DMS153 treated with DMSO at 0.1 percent for 48 hours (cell line): ENCODE measurements at regions not wholly inside any gene's neighbourhood (a gene's known extent, or its start where the extent isn't known, plus 50 kb on each side); places are given as distances from the start of the nearest gene placed in this dataset.

Source experiments
- DNase-seq: peaks from one replicate; lab custom pipeline; 2025; ENCODE audit not compliant: unreplicated experiment; lab: John Stamatoyannopoulos, UW

DNA sequence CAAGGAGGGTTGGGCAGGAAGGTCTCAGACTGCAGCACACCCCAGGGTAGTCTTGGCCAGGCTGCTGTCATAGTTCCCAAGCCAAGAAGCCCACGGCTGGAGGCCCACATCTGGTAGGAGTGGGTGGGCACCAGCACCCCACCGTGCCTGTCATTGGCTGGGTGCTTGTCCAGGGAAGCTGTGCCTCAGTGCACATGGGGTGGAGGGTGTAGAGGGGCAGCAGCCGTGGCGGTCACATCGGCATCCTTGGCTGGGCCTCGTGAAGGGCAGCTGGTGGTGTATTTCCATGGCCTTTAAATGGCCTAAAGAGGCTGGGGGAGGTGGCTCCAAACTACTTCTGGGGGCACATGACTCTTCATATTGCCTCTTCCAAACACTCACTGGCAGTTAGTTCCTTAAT is 119.6 kb upstream of the USP24 start:
- no peak for DNase-seq

DNA sequence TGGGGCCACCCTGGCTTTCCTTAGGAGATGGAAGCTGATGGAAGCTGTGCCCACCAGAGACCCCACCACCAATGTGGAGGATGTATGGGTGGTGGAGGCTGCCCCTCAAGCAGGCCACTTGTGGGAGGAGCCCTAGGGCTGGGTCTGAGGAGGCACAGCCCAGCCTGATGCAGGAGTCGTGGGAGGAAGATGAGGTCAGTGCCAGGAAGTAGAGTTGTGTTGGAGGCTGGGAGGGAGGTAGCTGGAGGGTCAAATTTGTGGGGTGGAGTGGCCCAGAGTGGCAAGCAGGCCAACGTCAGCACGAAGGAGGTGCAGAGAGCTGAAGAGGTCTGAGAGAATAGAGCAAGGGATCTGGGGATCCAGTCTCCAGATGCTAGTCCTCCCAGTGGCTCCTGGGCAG is 119.0 kb upstream of the USP24 start:
- no peak for DNase-seq

DNA sequence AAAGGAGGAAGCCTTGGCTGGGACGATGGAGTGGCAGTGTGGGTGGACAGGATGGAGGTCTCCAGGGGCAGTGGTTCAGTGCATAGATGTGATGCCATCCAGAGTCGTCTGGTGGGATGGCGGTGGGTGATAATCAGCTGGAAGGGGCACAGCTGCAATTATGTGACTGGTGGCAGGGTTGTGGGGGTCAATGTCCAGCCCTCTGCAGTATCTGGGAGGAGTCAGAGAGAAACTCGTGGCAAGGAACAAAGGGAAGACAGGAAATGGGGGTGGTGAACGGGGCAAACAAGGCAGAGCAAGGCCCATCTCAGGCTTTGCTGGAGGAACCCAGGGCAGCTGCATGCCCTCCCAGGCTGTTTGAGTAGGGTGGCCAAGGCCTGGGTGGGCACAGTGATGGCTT is 118.3 kb upstream of the USP24 start:
- DNase-seq, result no peak

DNA sequence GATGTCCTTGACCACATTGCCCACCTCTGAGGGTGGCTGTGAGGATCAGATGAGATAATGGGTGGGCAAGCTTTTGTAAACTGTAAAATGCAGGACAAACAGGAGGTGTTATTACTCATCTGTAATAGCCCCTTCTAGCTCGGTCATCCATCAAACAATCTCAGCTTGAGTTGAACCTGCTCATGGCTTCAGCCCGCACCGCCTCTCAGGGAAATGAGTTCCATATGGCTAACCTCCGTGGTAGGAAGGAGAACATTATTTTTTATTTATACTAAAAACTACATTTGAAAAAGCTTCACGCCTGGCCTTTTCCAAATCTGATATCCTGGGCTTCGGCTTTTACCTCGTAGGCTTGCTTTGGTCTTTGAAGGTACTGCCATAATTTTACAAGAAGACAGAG is 116.2 kb upstream of the USP24 start:
- DNase-seq, result no peak

DNA sequence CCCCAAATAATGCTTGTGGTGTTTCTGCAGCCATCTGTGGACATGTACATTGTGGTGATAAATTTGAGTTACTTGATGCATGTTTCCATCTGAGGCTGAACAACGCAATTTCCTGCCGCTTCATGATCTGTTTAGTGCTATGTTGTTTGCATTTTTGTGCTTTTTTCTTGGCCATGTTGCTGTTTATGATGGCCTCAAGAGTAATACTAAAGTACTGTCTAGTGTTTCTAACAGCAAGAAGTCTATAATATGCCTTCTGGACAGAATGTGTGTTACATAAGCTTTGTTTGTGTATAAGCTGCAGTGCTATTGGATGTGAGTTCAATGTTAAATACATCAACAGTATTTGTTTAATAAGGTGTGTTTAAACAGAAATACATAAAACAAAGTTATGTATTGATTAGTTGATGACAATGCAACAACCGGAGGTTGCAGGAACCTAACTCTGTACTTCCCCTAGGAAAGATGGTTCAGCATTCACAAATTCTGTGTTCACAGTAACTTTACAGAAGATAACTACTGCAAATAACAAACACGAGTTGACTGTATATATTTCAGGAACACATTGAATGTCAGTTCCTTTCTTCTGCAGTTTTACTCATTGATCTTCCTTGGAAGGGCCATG is 114.8 kb upstream of the USP24 start:
- no peak for DNase-seq

DNA sequence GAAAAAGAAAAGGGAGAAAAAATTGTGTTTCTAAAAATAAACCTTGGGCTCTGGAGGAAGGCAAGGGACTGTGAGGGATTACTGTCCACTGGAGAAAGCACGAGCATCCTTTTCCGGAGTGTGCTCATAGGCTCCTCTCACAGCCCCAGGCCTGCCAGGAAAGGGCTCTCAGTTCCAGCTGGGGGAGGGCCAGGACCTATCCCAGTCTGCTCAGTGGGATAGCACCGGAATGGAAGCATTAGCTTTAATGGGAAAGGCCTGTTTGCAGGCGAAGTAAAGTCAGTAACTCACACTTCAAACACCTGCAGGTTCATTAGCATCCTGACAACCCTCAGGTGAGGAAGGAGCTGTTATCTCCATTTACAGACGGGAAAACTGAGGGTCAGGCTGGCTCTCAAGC is 113.9 kb upstream of the USP24 start:
- DNase-seq, result no peak

DNA sequence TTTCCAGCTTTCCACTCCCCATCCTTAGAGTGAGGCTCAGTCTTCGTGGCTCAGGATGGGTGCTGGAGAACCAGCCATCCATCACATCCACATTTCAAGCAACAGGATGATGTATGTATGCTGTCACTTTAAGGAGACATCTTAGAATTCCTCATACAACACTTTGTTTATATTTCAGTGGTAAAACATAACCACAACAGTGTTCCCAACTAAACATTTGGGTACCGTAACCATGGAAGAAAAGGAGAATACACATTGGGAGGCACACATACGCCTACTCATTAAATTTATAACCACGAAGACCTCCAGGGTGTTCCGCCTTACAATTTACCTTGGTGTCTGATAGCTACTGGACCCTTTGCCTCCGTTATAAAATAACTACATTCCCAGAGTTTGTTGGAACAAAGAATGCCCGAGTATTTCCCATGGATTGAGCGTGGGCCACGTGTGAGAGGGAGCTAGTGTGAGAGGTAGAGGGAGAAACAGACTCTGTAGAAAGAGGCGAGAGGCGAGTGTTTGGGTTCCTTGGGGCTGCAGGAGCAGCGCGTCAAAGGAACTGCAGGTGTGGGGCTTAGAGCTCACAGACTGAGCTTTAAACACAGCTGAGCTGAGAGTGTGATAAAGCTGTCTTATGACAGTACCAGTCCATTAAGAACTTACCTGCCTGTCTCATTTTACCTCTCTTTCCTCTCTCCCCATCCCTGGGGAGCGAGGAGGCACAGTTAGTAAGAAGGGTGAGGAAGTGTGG is 111.5 kb upstream of the USP24 start:
- no peak for DNase-seq

DNA sequence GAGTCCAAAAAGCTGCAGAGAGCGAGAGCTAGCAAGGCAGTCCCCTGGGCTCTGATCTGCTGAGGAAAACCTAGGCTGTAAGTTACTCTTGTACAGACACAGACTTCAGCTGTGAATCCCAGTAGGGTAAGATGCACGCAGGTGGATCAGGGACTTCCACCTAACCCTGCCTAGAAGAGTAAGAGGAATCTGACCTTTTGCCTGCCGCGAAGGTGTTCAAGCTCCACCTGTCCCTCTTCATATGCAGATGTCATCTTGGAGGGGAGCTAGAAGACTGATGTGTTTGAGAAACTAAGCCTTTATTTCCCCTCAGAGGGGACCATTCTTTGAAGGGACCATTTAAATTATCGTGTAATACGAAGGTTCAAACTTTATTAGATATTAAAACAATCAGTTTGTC is 108.6 kb upstream of the USP24 start:
- no peak for DNase-seq

DNA sequence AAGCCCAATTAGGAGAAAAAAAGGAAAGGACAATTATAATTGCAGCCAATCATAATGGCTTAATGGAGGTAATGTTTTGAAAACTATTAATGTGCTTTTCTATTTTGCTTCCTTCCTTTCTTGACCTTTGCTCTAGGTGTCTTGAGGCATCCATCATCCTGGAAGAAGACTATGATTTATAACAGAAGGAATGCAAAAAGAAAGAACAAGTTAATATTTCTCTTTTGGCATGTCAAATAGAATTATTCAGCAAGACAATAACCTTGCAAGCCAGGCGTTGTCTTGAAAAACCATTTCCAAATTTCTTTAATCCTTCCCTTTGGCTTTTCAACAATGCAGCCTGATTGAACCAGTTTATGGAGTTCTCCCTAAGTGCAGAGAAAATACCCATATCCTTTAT is 107.7 kb upstream of the USP24 start:
- no peak for DNase-seq

DNA sequence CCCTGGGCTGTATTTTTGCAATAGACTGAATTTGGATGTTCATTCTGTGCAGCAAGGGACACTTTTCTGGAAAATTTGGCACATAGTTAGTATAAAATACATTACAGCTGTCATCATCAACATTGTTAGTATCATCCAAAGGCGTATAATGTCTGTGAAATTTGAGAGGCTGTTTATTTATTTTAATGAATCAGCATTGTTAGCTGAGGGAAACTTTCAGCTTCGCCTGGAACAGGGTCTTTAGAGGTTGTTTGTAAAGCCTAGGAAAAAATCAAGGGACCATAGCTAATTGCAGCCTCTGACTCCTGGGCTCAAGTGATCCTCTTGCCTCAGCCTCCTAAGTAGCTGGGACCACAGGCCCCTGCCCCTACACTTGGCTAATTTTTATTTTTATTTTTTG is 106.8 kb upstream of the USP24 start:
- no peak for DNase-seq

DNA sequence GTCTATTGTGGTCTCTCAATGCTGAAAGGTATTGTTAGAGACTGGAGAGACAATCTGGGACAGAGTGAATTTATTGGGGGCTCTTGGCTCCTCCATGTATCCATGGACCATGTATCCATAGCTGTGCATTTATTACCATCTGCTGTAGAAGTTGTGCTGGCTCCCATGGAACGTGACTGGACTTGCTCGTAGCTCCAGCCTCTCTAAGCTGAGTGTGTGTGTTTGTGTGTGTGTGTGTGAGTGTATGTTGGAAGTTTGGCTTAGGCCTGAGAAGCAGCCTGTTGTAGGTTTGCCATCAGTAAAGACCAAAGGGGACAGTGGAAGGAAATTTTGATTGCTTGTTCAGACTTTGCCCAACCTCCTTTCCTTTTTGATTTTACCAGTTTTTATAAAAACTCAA is 105.7 kb upstream of the USP24 start:
- no peak for DNase-seq

DNA sequence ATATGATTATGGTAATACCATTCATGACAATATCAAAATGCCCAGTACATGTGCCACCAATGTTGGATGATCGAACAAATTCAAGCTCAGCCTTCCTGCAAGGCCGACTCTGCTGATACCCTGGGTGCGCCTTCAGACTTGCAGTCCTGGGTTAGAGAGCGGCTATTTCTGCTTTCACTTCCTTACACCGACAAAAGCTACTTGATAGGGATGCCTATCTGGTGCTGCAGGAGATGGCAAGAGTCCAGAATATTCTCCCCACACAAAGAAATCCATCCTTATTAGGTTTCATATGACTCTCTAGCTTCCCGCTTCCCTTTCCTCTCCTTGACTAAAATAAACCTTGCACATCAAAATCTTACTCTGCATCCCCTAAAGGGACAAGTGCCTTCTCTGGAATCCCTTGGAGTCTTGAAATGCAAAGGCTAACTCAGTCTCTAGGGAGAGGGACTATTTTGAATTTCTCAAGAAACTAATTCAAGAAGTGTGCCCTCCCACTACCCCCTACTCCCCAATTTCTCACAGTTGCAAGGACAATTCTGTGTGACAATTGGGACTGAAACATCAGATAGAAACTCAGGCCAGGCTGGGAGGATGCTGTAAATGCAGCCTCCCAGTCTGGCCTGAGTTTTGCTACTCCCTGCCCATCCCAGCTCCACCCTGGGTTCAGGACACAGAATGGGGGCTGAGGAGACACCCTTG is 103.1 kb upstream of the USP24 start:
- no peak for DNase-seq

DNA sequence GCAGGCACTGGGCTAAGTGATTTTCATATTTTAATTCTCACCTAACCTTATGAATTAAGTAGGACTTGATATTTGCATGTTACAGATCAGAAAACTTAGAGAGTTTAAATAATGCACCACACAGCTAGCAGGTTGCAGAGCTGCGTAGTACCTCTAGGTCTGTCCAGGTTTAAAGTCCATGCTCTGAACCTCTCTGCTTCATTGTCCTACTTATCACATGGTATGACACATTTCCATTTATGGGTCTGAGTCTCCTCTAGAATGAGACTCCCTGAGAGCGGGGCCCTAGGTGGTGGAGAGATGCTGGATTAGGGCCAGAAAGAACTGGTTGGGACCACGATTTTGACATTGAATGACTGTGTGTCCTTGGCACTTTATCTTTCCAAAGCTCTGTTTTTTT is 102.5 kb upstream of the USP24 start:
- no peak for DNase-seq

DNA sequence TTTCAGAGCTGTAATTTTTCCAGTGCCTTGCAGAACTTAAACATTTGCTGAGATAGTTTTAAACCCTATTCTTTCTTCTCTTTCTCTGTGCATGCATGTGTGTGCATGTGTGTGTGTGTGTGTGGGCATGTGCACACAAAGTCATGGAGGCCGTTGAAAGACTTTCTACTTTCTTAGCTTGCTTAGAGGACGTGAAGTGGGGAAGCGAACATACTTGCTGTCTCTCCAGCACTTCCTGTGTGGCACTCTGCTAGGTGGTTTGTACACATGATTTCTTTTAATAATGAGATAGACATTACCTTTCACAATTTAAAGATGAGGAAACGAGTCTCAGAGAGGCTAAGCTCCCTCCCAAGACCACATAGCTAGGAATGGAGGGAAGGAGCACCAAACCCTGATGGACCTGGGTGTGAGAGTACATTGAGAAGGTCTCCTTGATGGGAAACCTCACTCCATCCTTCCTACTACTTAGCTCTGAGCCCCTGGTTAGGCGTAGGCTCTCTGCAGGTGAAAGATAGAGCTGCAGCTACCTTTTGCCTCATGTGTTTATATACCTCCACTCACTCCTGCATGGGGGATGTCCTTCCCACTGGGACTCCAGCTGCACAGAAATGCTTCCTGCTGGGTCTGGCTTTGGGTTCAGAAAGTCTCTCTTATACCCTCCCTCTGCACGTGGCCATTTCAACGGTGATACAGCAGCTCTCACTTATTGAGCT is 101.9 kb upstream of the USP24 start:
- no peak for DNase-seq

DNA sequence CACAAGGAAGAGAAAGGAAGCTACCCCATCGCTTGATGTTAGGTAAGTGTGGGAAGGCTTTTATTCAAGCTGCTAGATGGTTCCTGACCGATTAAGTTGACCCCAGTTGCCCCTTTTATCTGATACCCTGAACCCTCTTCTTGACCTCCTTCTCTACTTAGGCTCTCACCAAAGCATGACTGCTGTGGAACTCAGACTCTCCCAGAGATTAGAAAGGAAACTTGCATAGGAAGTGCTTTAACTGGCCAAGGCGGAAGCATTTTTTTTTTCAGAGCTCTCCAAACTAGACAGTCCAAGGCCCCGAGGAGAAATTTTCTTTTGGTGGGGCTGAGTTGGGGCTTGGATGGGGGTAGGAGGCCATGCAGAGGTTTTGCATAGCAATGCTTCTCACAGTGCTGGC is 101.3 kb upstream of the USP24 start:
- no peak for DNase-seq

DNA sequence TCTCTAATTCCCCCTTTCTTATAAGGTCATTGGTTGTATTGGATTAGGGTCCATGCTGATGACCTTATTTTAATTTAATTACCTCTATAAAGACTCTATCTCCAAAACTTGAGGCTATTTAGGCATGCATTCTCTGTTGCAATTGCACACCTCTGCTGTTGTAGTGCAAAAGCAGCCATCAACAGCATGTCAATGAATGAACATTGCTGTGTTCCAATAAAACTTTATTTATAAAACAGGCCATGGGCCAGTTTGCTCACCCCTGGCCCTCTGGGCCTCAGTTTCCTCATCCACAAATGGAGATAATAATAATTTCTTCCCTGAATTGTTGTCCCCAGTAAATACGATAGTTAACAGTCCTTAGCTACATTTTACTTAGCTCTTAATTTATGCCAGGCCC is 100.4 kb upstream of the USP24 start:
- DNase-seq, result no peak

DNA sequence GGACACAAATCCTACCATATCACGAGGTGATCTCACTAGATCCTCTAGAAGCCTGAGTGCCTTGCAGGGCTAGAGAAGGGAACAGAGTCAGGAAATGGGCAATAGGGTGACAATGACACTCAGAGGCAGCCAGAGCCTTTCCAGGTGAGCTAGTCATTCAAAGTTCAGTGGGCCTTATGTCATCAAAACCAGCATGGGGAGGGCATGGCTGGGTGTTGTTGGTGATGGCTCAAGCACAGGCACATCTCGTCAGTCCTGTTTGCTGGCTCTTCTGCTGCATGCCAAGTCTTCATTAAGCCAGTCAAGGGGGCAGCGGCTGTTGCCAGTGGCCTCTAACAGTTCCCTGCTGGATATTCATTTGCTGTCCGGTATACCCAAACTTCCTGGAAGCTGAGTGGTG is 99.6 kb upstream of the USP24 start:
- no peak for DNase-seq

DNA sequence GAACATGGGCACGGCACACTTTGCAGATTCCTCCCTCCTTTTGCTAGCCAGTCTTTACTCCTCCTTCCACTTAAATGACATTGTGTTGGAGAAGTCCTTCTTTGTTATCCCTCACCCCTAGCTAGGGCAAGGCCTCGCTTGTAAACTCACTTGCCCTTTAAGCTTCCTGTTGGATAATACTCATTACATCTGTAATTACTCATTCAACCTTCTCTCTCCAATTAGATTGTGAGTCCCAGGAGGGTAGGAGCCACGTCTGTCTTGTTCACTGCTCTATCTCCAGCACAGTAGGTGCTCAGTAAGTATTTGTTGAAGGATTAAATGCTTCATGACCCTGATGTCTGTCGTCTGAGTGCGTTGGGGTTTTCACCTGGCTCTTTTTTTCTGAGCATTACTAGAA is 98.7 kb upstream of the USP24 start:
- DNase-seq, result peak; percentile 9

DNA sequence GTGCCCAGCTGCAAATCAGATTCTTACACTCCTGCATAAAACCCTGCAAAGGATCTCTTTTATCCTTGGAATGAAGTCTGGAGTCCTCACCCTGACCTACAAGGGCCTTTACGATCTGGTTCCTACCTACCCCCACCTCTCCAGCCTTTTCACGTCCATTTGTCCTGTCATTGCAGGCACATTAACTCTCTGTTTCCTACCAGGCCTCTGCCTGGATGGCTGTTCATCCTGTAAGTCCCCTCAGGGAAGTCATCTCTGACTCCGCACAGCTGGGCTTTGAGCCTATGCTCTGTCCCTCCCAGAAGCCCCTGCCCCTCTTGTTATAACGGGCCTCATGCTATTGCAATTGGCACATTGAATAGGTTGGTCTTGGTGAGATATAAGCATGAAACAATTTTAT is 96.8 kb upstream of the USP24 start:
- no peak for DNase-seq

DNA sequence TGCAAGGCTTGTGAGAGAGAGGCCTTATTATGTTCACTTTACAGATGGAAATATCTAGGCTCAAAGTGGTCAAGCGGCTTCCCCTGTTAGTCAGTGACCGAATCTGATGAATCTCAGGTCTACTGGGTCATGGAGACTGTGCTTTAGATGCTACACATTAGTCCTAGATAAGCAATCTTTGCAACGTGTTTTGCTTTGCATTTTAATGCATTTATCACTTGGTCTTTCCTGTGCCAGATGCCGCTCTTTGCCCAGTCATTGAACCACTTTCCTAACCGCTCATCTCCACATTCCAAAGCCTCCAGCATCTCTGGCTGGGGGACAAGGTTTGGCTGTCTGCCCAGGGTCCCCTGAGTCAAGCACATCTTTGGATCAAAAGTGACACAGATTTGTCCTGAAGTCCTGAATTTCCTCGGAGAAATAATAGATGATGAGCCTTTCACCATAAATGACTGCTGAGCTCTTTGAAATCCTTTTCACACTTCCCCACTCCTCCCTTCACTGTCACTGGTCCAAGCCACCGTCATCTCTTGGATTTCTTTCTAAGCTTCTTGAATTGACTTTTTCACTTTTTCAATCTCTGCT is 96.0 kb upstream of the USP24 start:
- no peak for DNase-seq

DNA sequence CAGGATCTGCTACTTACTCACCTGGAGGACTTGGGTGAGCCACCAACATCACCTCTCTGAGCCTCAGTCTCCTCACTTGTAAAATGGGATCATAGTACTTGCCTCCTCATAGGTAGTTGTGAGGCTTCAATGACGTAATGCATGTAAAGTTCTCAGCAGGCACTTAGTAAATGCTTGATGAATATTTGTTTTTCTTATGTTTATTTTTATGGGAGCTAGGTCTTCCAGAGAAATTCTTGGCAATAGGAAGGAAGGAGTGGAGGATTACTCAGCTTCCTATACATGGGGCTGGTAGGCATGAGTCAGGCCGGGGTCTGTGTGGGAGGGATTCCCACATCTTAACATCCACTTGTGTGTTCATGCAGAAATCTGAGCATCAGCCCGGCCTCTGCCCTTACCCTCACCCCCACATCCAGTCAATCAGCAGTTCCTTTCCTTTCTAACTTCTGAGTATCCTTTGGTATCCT is 95.4 kb upstream of the USP24 start:
- no peak for DNase-seq
